Activated CD8-positive, alpha-beta memory T cell treated with anti-CD3 and anti-CD28 coated beads for 4 hours (primary cell): ENCODE measurements at regions not wholly inside any gene's neighbourhood (a gene's known extent, or its start where the extent isn't known, plus 50 kb on each side); places are given as distances from the start of the nearest gene placed in this dataset.
"Not testable (repeated sequence)": the region's sequence is repeated elsewhere in the genome, so short reads cannot be mapped to it uniquely, and the experiment has no call there.

Experiments used
- DNase-seq, 2 donors: peaks; one replicate each; pipeline ENCODE4 v3.0.0-alpha.2; 2020; ENCODE audit warnings: low read depth in 2 of 2

DNA sequence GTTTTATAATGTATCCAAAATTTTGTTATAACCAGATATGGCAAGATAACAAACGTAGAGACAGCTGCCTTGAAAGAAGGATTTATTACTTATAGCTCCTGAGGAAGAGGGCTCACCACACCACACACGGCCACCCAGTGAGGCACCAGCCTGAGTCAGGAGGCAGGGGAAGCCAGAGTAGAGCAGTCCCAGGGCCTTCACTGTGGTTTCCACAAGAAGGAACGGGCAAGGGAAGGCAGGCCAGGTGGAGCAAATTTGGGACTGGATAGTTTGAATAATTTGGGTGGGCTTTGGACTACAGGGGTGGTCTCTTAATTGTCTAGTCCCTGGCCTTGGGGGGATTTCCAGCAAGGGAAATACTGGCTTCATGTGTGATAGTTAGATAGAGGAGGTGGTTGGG lies 72.5 kb downstream of the RRAGC start:
- DNase-seq: no peak

- DNase-seq: no peak
These were observed 73.5 kb downstream of the RRAGC start for GRCh38 chr1:38786040-38786436.

- no peak for DNase-seq
These were observed 74.1 kb downstream of the RRAGC start for GRCh38 chr1:38785285-38786039.

GRCh38 chr1:38784452-38785284 lies 74.9 kb downstream of the RRAGC start:
- DNase-seq: no peak

DNA sequence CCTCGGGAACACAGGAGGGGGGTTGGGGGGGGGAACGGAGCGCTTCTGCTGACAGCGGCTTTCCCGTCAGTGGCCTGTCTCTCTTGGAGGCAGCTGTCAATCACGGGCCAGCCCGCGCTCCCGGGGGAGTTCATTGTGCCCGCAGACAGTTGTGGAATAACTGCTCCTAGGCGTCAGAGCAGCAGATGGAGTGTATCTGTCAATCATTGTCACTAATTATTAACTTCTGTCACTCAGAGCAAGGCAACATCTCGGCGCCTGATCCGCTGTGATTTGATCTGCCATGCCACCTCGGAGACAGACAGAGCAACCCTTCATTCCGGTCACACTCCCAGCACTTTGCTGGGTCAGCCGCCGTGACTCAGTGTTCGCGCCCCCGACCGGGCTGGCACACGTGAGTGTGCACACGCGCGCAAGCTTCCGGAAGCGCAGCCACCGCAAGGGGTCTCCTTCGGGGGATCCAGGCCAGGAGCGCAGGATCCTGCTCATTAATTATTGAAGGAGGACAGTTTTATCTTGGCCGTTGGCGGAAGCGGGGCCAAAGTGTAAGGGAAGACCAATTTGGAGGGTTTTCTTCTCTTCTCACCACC lies 75.8 kb downstream of the RRAGC start:
- no peak for DNase-seq

DNA sequence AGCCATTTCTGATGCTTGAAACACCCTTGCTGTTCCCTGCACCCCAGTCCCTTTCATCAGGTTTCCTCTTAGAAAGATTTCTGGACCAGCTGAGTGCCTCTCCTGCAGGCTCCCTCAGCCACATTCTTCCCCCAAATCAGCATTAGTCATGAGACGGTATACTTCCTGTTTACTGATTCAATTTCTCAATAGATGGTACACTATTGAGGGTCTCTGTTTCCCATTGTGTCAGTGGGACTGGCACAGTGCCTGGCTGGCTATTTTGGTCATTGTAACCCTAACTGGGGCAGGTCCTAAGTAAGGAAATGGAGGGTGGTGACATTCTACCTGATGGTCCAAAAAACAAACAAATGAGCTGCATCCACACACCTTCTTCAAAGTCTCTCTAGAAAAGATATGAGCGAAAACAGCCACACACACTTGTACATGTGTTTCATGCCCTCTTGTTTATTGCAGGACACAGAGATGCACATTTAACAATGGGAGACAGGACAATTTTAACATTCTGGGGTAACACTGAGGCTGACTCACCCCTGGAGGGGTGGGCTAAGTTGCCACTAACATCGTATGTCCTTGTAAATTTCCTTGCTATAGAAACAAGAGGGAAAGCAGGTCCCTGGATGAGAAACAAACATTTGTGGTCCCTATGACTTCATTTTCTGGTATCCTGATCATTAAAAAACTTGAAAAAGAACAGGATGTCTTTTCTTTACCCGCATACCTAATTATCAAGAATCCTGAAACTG lies 77.5 kb downstream of the RRAGC start:
- DNase-seq: no peak

GRCh38 chr1:38780133-38780532 lies 79.4 kb downstream of the RRAGC start:
- DNase-seq: no peak

DNA sequence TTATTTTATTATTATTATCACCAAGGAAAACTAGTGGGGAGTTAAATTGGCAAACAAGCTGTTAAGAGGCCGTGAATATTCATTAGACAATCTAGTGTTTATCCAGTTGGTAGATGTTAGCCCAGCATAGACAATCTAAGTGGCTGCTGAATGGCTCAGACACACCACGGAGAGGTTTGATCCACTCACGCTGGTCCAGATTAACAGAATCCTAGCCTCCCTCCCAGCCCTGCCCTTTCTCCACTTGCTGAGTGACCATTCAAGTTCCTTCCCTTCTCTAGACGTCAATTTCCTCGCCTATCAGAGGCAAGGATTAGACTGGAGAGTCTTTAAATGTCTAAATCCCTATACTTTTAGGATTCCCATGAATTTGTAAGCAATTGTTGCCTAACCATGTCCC lies 80.1 kb downstream of the RRAGC start:
- no peak for DNase-seq

GRCh38 chr1:38778521-38778920 lies 81.1 kb downstream of the RRAGC start:
- DNase-seq: no peak

DNA sequence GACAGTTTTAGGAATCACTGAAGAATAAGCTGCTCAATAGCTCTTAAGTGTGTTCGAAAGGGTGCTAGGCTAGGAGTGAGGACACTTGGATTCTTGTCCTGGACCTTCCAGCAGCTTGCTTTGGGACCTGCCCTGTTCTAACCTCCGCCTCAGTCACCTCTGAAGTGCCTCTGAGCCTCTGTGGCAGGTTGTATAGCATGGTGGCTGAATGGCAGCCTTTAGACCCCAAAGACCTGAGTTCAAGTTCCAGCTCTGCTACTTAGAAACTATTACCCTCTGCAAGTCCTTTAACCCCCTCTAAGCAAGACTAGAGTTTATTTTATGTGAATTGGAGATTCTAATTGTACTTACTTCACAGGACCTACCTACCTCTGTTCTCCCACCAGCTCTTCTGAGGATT lies 81.5 kb downstream of the RRAGC start:
- DNase-seq: no peak

DNA sequence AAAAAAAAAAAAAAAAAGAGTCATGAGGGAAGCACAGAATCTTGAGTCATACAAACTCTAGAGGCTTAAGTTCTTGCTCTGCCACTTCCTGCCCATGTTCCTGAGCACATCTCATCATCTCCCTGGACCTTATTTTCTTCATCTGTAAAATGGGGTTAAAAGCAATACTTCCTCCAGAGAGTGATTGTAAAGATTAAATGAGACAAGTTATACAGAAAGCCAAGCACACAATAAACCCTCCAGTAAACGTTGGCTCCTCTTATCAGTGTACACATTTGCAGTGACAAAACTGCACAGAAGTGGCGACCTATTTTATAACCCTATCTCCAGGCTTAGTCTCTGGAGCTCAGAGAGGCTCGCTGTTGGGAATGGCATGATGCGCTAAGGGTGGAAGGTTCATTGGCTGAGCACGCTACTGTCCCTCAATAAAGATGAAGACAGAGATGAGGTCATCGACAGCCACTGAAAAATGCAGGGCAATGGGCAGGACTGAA lies 82.1 kb downstream of the RRAGC start:
- no peak for DNase-seq

DNA sequence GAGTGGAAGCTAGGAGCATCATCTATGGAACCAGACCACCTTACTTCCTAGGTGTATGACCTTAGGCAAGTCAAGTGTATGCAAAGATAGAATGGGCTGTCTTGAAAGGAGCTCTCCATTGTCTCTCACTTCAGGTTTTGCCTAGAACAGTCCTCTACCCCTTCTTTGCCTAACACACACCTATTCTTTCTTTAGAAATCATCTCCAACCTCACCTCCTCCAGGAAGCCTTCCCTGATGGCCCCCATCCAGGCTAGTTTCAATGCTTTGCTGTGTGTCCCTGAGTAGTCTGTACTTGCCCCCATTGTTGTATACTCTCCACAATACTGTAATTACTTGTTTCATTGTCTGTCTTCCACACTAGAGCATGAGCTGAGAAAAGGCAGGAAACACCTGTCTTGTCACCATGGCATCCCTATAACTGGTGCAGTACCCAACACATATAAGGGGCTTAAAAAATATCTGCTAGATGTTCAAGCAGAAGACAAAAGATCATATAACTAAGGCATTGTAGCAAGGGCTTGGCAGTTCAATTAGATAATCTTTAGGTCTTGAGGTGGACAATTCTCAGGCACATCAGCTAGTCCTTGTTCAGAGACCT lies 83.0 kb downstream of the RRAGC start:
- no peak for DNase-seq

- no peak for DNase-seq
These were observed 84.3 kb downstream of the RRAGC start for GRCh38 chr1:38775175-38775845.

DNA sequence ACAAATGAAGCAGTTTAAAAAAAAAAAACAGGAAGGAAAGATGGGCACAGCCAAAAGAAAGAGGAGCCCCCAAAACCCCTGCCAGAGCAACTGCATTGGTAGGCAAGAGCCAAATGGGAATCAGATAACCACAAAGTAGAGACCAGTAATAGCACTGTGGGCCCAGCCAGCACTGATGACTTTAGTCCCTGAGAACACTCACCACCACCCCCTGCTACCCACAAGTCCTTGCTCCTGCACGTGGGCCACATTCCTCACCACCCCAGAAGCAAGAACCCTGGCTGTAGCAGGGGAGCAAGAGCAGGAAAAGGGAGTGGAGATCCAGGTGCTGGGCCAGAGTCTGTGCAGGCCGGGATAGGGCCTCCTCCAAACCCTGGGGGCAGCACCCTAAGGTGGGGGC lies 86.1 kb downstream of the RRAGC start:
- DNase-seq: no peak

- DNase-seq: no peak
These were observed 86.6 kb downstream of the RRAGC start for GRCh38 chr1:38772953-38773352.

DNA sequence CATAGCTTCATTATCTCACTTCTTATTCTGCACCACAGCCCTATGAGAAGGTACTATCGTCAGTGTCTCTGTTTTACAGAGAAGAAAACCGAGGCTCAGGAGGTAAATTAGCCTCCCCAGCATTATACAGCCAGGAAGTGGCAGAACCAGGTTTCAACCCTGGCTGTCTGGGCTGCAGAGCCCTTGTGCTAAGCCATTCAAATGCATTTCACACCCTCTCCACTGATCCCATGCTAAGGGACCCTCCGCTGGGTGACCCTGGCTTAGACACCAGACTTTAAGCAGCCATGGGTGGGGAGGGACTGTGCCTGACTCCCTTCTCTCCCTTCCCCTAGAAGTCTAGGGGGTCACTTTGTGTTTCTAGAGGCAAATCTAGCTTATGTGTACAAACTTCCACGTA lies 87.5 kb downstream of the RRAGC start:
- no peak for DNase-seq

DNA sequence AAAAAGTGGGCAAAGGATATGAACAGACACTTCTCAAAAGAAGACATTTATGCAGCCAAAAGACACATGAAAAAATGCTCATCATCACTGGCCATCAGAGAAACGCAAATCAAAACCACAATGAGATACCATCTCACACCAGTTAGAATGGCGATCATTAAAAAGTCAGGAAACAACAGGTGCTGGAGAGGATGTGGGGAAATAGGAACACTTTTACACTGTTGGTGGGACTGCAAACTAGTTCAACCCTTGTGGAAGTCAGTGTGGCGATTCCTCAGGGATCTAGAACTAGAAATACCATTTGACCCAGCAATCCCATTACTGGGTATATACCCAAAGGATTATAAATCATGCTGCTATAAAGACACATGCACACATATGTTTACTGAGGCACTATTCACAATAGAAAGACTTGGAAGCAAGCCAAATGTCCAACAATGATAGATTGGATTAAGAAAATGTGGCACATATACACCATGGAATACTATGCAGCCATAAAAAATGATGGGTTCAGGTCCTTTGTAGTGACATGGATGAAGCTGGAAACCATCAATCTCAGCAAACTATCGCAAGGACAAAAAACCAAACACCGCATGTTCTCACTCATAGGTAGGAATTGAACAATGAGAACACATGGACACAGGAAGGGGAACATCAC lies 88.9 kb downstream of the RRAGC start:
- not testable (repeated sequence) for DNase-seq

DNA sequence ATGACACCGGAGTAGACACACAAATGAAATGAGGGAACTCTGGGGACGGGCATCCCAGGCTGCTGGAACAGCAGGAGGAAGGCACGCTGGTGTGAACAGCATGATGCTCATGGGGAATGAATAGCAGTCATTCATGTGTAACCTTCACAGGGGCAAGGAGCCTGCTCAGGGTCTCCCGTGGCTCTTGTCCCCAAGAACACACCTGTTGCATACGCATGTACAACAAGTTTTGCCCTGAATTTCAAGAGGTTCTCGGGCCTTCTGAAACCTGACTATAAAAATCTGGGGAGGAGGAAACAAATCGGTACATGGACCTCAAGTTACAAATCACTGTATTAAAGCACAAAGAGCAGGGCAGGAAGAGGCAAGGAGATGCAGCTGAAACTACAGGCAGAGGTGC lies 93.4 kb downstream of the RRAGC start:
- no peak for DNase-seq

GRCh38 chr1:38763121-38763520 lies 96.5 kb downstream of the RRAGC start:
- DNase-seq: no peak

DNA sequence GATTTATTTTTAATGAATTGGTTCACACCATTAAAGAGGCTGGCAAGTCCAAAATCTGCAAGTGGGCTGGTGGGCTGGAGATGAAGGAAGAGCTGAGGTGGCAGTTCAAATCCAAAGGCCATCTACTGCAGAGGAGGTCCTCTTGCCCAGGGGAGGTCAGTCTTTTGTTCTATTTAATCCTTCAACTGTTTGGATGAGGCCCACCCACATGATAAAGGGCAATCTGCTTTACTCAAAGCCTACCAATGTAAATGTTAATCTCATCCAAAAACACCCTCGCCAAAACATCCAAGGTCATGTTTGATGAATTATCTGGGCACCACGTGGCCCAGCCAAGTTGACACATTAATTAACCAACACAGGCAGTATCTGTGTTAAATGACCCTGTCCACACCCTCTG lies 99.0 kb downstream of the RRAGC start:
- no peak for DNase-seq
